SIG-M5 (cell line): ENCODE measurements at regions not wholly inside any gene's neighbourhood (a gene's known extent, or its start where the extent isn't known, plus 50 kb on each side); places are given as distances from the start of the nearest gene placed in this dataset.

Experiments
- DNase-seq: peaks from one replicate; lab custom pipeline; 2025; lab: John Stamatoyannopoulos, UW

- DNase-seq = no peak
These were observed 280.5 kb upstream of the JAG1 start for GRCh38 chr20:10954137-10954840.

- DNase-seq = no peak
These were observed 281.2 kb upstream of the JAG1 start for GRCh38 chr20:10954908-10955580.

GRCh38 chr20:10958279-10958678 lies 284.5 kb upstream of the JAG1 start:
- DNase-seq = no peak

GRCh38 chr20:10960416-10960815 lies 286.6 kb upstream of the JAG1 start:
- DNase-seq = no peak

GRCh38 chr20:10961651-10962288 lies 288.0 kb upstream of the JAG1 start:
- no peak for DNase-seq

- DNase-seq = no peak
These were observed 289.1 kb upstream of the JAG1 start for GRCh38 chr20:10962937-10963336.

GRCh38 chr20:10963717-10964266 lies 290.0 kb upstream of the JAG1 start:
- DNase-seq = no peak

GRCh38 chr20:10965936-10966470 lies 292.2 kb upstream of the JAG1 start:
- no peak for DNase-seq

GRCh38 chr20:10970109-10970508 lies 296.3 kb upstream of the JAG1 start:
- DNase-seq = no peak

GRCh38 chr20:10971096-10971495 lies 297.3 kb upstream of the JAG1 start:
- no peak for DNase-seq

- no peak for DNase-seq
These were observed 298.5 kb upstream of the JAG1 start for GRCh38 chr20:10972219-10972860.

- DNase-seq = no peak
These were observed 302.3 kb upstream of the JAG1 start for GRCh38 chr20:10976051-10976450.

GRCh38 chr20:10978019-10978702 lies 304.4 kb upstream of the JAG1 start:
- DNase-seq = no peak

GRCh38 chr20:10978713-10979112 lies 304.9 kb upstream of the JAG1 start:
- no peak for DNase-seq

GRCh38 chr20:10982692-10983091 lies 308.9 kb upstream of the JAG1 start:
- DNase-seq = no peak

- no peak for DNase-seq
These were observed 310.5 kb upstream of the JAG1 start for GRCh38 chr20:10984294-10984693.

GRCh38 chr20:10984913-10985312 lies 311.1 kb upstream of the JAG1 start:
- DNase-seq = no peak

GRCh38 chr20:10985536-10985935 lies 311.7 kb upstream of the JAG1 start:
- DNase-seq = no peak

- DNase-seq = no peak
These were observed 312.8 kb upstream of the JAG1 start for GRCh38 chr20:10986586-10986985.

GRCh38 chr20:10987651-10988383 lies 314.0 kb upstream of the JAG1 start:
- no peak for DNase-seq
